Daoy (cell line): ENCODE measurements at regions not wholly inside any gene's neighbourhood (a gene's known extent, or its start where the extent isn't known, plus 50 kb on each side); places are given as distances from the start of the nearest gene placed in this dataset.
"Not testable (repeated sequence)": the region's sequence is repeated elsewhere in the genome, so short reads cannot be mapped to it uniquely, and the experiment has no call there.

Source experiments
- DNase-seq: peaks from one replicate; pipeline ENCODE4 v3.0.0-alpha.2; 2015; ENCODE audit warnings: low read depth

GRCh38 chr14:106698620-106699267, 1172.4 kb downstream of the TMEM121 start:
- DNase-seq: not testable (repeated sequence)

GRCh38 chr14:106703651-106704050, 1177.3 kb downstream of the TMEM121 start:
- DNase-seq: not testable (repeated sequence)

GRCh38 chr14:106706488-106706887, 1180.1 kb downstream of the TMEM121 start:
- not testable (repeated sequence) for DNase-seq

- not testable (repeated sequence) for DNase-seq
Measured at GRCh38 chr14:106710187-106710586, 1183.8 kb downstream of the TMEM121 start.

GRCh38 chr14:106712513-106712912, 1186.1 kb downstream of the TMEM121 start:
- not testable (repeated sequence) for DNase-seq

GRCh38 chr14:106714446-106715428, 1188.4 kb downstream of the TMEM121 start:
- DNase-seq: not testable (repeated sequence)

GRCh38 chr14:106717544-106717943, 1191.2 kb downstream of the TMEM121 start:
- DNase-seq: not testable (repeated sequence)

GRCh38 chr14:106719880-106720279, 1193.5 kb downstream of the TMEM121 start:
- not testable (repeated sequence) for DNase-seq

GRCh38 chr14:106721926-106722325, 1195.5 kb downstream of the TMEM121 start:
- DNase-seq: not testable (repeated sequence)

GRCh38 chr14:106722813-106723687, 1196.7 kb downstream of the TMEM121 start:
- not testable (repeated sequence) for DNase-seq

GRCh38 chr14:106727962-106728361, 1201.6 kb downstream of the TMEM121 start:
- DNase-seq: not testable (repeated sequence)

- no peak for DNase-seq
Measured at GRCh38 chr14:106728611-106729010, 1202.2 kb downstream of the TMEM121 start.

- DNase-seq: no peak
Measured at GRCh38 chr14:106729551-106729950, 1203.2 kb downstream of the TMEM121 start.

- DNase-seq: no peak
Measured at GRCh38 chr14:106733771-106734170, 1207.4 kb downstream of the TMEM121 start.

- no peak for DNase-seq
Measured at GRCh38 chr14:106737021-106737420, 1210.6 kb downstream of the TMEM121 start.

GRCh38 chr14:106738075-106738474, 1211.7 kb downstream of the TMEM121 start:
- DNase-seq: no peak

- DNase-seq: not testable (repeated sequence)
Measured at GRCh38 chr14:106738598-106739258, 1212.3 kb downstream of the TMEM121 start.

GRCh38 chr14:106741086-106741827, 1214.9 kb downstream of the TMEM121 start:
- not testable (repeated sequence) for DNase-seq

- not testable (repeated sequence) for DNase-seq
Measured at GRCh38 chr14:106745016-106745767, 1218.8 kb downstream of the TMEM121 start.

- DNase-seq: not testable (repeated sequence)
Measured at GRCh38 chr14:106750089-106750488, 1223.7 kb downstream of the TMEM121 start.
